Body of pancreas (tissue), 4 donors: ENCODE measurements at regions not wholly inside any gene's neighbourhood (a gene's known extent, or its start where the extent isn't known, plus 50 kb on each side); places are given as distances from the start of the nearest gene placed in this dataset.

Experiments
- ATAC-seq: fragments of 150-250 bp; one replicate; pipeline ENCODE4 v1.9.1; 2016
- DNase-seq, 4 donors: peaks; one replicate each; pipeline ENCODE4 v3.0.0-alpha.2; 2019
- H3K27ac ChIP-seq, 4 donors: fragments of 200-600 bp; sonication (generic); 1 replicate in 3 of 4; 2 replicates in 1 of 4; pipeline versions ENCODE4 v1.5.1 to v1.6.1; 2016 to 2019; ENCODE audit warnings: mild to moderate bottlenecking in 1 of 4, mixed read lengths in 1 of 4, moderate library complexity in 1 of 4
- H3K27me3 ChIP-seq, 2 donors: fragments of 200-600 bp; sonication (generic); one replicate each; pipeline ENCODE4 v1.6.0; 2016; ENCODE audit warnings: mild to moderate bottlenecking in 1 of 2
- H3K36me3 ChIP-seq, 2 donors: fragments of 200-600 bp; sonication (generic); replicated peaks in 1 of 2; 2 replicates each; pipeline ENCODE4 v1.5.1; 2016; ENCODE audit warnings: low read depth in 2 of 2; ENCODE audit not compliant: insufficient read depth in 1 of 2
- H3K4me1 ChIP-seq: fragments of 200-600 bp; sonication (generic); one replicate; pipeline ENCODE4 v1.6.0; 2016
- H3K4me3 ChIP-seq, 2 donors: fragments of 200-600 bp; sonication (generic); 1 replicate in 1 of 2; 2 replicates in 1 of 2; pipeline ENCODE4 v1.5.1; 2016 to 2019
- H3K9me3 ChIP-seq, 3 donors: fragments of 200-600 bp; sonication (generic); 1 replicate in 2 of 3; 2 replicates in 1 of 3; pipeline ENCODE4 v1.5.1; 2016
- CTCF ChIP-seq, 7 experiments: fragments of 450-650 bp in 4 of 7; fragments of 200-600 bp in 3 of 7; sonication (generic) in 3 of 7; IDR thresholded peaks; one replicate each; pipeline ENCODE4 v1.5.1; 2016 to 2019; ENCODE audit warnings: antibody characterized with exemption in 7 of 7
- POLR2A ChIP-seq, 3 donors: fragments of 450-650 bp; IDR thresholded peaks; one replicate each; pipeline ENCODE4 v1.6.1; 2016; ENCODE audit warnings: antibody characterized with exemption in 3 of 3, mild to moderate bottlenecking in 2 of 3
- whole genome bisulfite sequencing, 2 donors: methylation state at CpG; one replicate each; pipeline ENCODE4 v1.1.5; 2017; 5-methylcytosine and 5-hydroxymethylcytosine counted together
- intact Hi-C: fragments of 100-400 bp; cut with DNase I; formaldehyde crosslinking; loops from one replicate; pipeline ENCODE4 v1.15.1; 2023

DNA sequence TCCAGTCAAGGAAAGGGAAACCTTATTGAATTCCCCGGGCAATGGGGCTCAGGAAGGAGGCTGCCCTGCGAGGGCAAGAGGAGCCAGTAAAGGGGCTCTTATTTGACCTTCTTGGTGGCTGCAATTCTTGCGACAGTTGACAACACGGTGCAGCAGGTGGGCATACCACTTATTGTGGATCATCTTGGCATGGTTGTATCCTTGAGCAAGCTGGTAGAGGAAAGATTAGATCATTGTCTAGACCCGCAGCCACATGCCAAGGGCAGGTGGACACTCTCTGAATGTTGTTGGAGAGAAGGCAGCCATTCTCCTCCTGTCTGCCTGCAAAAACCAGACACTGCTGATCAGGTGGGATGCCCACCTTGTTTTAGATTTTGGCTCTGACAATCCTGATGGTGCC, 170.2 kb upstream of the CHST9 start:
- Histone ChIP-seq H3K36me3 (no peaks in the 10 kb centered on the region), H3K27ac (no peak overlapping the region), H3K4me1 (no peaks in the 10 kb centered on the region), H3K9me3 (no peaks in the 10 kb centered on the region), H3K4me3 (no peak overlapping the region), H3K27me3 (no peaks in the 10 kb centered on the region)
- ATAC-seq (no peak), DNase-seq (no peak)
- TF ChIP-seq CTCF (IDR thresholded peaks at IDR 0.05) (no peak), POLR2A (IDR thresholded peaks at IDR 0.05) (no peak)
- intact Hi-C loops, result no loop called here
- 57 to 70% methylated on average over 5 of the region's 5 CpGs for WGBS, 2 donors

- DNase-seq (no peak), ATAC-seq (no peak)
- intact Hi-C loops, result no loop called here
- Histone ChIP-seq H3K27me3 (no peaks in the 10 kb centered on the region), H3K9me3 (no peaks in the 10 kb centered on the region), H3K4me1 (no peaks in the 10 kb centered on the region), H3K27ac (no peak overlapping the region), H3K36me3 (no peaks in the 10 kb centered on the region), H3K4me3 (no peak overlapping the region)
- WGBS, 2 donors, result 54 to 55% methylated on average over 4 of the region's 4 CpGs
- TF ChIP-seq CTCF (IDR thresholded peaks at IDR 0.05) (no peak), POLR2A (IDR thresholded peaks at IDR 0.05) (no peak)
Observed at GRCh38 chr18:27353273-27353672, 168.2 kb upstream of the CHST9 start.

- ATAC-seq, result no peak
Observed at GRCh38 chr18:27349284-27349882, 164.3 kb upstream of the CHST9 start.

DNA sequence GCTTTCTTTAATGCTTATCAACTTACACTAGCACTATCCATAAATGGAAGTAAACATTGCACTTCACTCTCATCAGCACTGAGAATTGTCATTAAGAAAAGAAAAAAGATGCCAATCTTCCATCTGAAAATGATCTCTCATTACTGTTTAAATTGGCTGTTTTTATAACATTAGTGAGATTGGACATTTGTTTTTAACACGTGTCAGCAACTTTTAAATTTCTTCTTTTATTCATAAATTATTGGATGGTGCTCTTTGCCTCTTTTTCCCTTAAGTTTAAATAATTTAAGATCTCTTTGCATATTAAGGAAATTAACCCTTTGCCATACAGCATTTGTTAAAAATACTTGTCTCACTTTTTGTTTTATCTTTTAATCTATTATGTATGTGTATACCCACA, 146.5 kb upstream of the CHST9 start:
- Histone ChIP-seq H3K36me3 (no peaks in the 10 kb centered on the region), H3K27ac (no peak overlapping the region), H3K4me1 (no peaks in the 10 kb centered on the region), H3K27me3 (no peaks in the 10 kb centered on the region), H3K4me3 (no peak overlapping the region), H3K9me3 (no peaks in the 10 kb centered on the region)
- DNase-seq (no peak), ATAC-seq (no peak)
- 65 to 70% methylated on average over 1 of the region's 1 CpG for WGBS, 2 donors
- intact Hi-C loops, result no loop called here
- TF ChIP-seq CTCF (IDR thresholded peaks at IDR 0.05), result no peak
- no peak for TF ChIP-seq POLR2A (IDR thresholded peaks at IDR 0.05)

More at GRCh38 chr18:27349284-27349882, 164.3 kb upstream of the CHST9 start:
- no peak for DNase-seq
- Histone ChIP-seq H3K4me1 (no peaks in the 10 kb centered on the region), H3K27ac (no peak overlapping the region), H3K9me3 (no peaks in the 10 kb centered on the region), H3K36me3 (no peaks in the 10 kb centered on the region), H3K27me3 (no peaks in the 10 kb centered on the region), H3K4me3 (no peak overlapping the region)
- TF ChIP-seq CTCF (IDR thresholded peaks at IDR 0.05), result no peak
- TF ChIP-seq POLR2A (IDR thresholded peaks at IDR 0.05), result no peak
- intact Hi-C loops, result loop anchor here (10.0 kb wide), 1 partner anchor 65 kb away; no protein-coding TSS in a partner anchor
- WGBS, 2 donors, result 62 to 70% methylated on average over 4 of the region's 4 CpGs

DNA sequence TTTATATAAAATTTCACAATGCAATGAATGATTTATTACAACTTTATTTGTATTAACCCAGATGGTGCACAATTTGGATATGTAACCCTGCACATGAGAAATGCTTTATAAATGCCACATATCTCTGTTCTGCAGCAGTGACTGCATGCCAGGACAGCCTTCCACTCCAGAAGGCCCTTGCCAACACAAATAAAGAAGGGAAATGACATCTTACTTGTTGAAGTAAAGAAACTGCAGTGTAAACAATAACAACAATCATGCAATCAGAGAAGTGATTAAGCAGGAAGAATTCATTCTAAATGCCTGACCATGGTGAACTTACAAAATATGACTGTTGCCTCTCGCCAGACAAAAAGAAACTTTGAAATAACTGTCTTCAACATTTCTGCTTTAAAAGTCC, 129.9 kb upstream of the CHST9 start:
- no peaks in the 10 kb centered on the region for H3K27me3 ChIP-seq
- 58 to 71% methylated on average over 1 of the region's 1 CpG for WGBS, 2 donors
- no peak overlapping the region for H3K27ac ChIP-seq
- H3K4me1 ChIP-seq, result no peaks in the 10 kb centered on the region
- no peaks in the 10 kb centered on the region for H3K36me3 ChIP-seq
- no peak overlapping the region for H3K4me3 ChIP-seq
- H3K9me3 ChIP-seq, result no peaks in the 10 kb centered on the region
- TF ChIP-seq CTCF (IDR thresholded peaks at IDR 0.05) (no peak), POLR2A (IDR thresholded peaks at IDR 0.05) (no peak)
- DNase-seq (no peak), ATAC-seq (no peak)
- intact Hi-C loops, result no loop called here
